Hepatic stellate cell (primary cell): ENCODE measurements at regions not wholly inside any gene's neighbourhood (a gene's known extent, or its start where the extent isn't known, plus 50 kb on each side); places are given as distances from the start of the nearest gene placed in this dataset.

Experiments
- DNase-seq: peaks from one replicate; pipeline ENCODE4 v3.0.0; 2011; ENCODE audit warnings: low spot score

- DNase-seq, result no peak
Observed at GRCh38 chr2:4576075-4576474, 872.7 kb downstream of the DCDC2C start.

- no peak for DNase-seq
Observed at GRCh38 chr2:4579977-4580376, 876.6 kb downstream of the DCDC2C start.

GRCh38 chr2:4585057-4585635 is 881.8 kb downstream of the DCDC2C start:
- no peak for DNase-seq

- no peak for DNase-seq
Observed at GRCh38 chr2:4588606-4589005, 885.2 kb downstream of the DCDC2C start.

- no peak for DNase-seq
Observed at GRCh38 chr2:4591261-4591660, 887.9 kb downstream of the DCDC2C start.

- no peak for DNase-seq
Observed at GRCh38 chr2:4597400-4597799, 894.0 kb downstream of the DCDC2C start.

- DNase-seq, result no peak
Observed at GRCh38 chr2:4604767-4605166, 901.4 kb downstream of the DCDC2C start.

- no peak for DNase-seq
Observed at GRCh38 chr2:4618141-4618540, 914.8 kb downstream of the DCDC2C start.

GRCh38 chr2:4618630-4619228 is 915.4 kb downstream of the DCDC2C start:
- DNase-seq, result no peak

GRCh38 chr2:4628998-4629501 is 925.7 kb downstream of the DCDC2C start:
- no peak for DNase-seq

- no peak for DNase-seq
Observed at GRCh38 chr2:4635289-4635688, 931.9 kb downstream of the DCDC2C start.

GRCh38 chr2:4653991-4654390 is 950.6 kb downstream of the DCDC2C start:
- DNase-seq, result no peak

GRCh38 chr2:4656326-4656725 is 953.0 kb downstream of the DCDC2C start:
- DNase-seq, result no peak

- DNase-seq, result no peak
Observed at GRCh38 chr2:4662161-4662779, 958.9 kb downstream of the DCDC2C start.

- DNase-seq, result no peak
Observed at GRCh38 chr2:4668381-4668780, 965.0 kb downstream of the DCDC2C start.

GRCh38 chr2:4670331-4670730 is 967.0 kb downstream of the DCDC2C start:
- no peak for DNase-seq

- no peak for DNase-seq
Observed at GRCh38 chr2:4673025-4673489, 969.7 kb downstream of the DCDC2C start.

- DNase-seq, result no peak
Observed at GRCh38 chr2:4674007-4674406, 970.6 kb downstream of the DCDC2C start.

- DNase-seq, result no peak
Observed at GRCh38 chr2:4675295-4675694, 971.9 kb downstream of the DCDC2C start.

GRCh38 chr2:4678927-4679326 is 975.6 kb downstream of the DCDC2C start:
- DNase-seq, result no peak

- DNase-seq, result no peak
Observed at GRCh38 chr2:4679391-4679790, 976.0 kb downstream of the DCDC2C start.

GRCh38 chr2:4684921-4685320 is 981.5 kb downstream of the DCDC2C start:
- DNase-seq, result no peak

- DNase-seq, result no peak
Observed at GRCh38 chr2:4690913-4691312, 987.5 kb downstream of the DCDC2C start.

- DNase-seq, result no peak
Observed at GRCh38 chr2:4693266-4693665, 989.9 kb downstream of the DCDC2C start.
